NCI-H748 treated with DMSO at 0.1 percent for 48 hours (cell line): ENCODE measurements at regions not wholly inside any gene's neighbourhood (a gene's known extent, or its start where the extent isn't known, plus 50 kb on each side); places are given as distances from the start of the nearest gene placed in this dataset.

Experiments used
- DNase-seq: peaks from one replicate; lab custom pipeline; 2025; lab: John Stamatoyannopoulos, UW

DNA sequence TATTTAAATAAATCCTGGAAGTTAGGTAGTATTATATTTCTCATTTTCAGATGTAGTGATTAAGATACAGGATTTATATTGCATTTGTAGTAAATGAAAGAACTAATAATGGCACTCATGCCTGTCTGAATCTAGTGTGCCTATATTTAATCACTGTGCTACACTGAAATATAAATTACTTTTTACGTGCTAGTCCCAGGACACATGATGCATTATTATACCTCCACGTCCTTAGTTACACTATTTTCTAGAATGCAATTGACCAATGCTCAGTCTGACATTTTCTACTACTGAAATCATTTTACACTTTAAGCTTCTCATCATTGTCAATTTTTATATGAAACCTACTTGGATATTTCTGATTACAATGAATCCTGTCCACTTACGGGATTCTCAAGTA lies 80.9 kb upstream of the TMEFF2 start:
- no peak for DNase-seq

DNA sequence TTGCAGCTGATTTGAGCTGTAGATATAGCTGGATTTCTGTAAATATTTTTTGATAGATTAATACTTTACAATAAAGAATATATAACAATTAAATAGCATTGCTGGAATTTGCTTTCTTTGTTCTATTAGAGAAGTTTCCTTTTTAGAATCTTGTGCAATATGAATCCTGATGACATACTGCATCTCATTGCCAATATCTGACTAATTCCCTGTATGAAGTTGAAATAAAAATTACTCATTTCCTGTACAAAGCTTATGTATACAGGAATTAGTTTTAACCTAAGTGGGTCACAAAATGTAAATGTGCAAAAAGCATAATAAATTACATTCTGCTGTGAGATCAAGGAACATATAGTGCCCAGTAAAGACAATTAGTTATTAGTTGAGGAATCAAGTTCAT lies 72.8 kb upstream of the TMEFF2 start:
- DNase-seq, result no peak

DNA sequence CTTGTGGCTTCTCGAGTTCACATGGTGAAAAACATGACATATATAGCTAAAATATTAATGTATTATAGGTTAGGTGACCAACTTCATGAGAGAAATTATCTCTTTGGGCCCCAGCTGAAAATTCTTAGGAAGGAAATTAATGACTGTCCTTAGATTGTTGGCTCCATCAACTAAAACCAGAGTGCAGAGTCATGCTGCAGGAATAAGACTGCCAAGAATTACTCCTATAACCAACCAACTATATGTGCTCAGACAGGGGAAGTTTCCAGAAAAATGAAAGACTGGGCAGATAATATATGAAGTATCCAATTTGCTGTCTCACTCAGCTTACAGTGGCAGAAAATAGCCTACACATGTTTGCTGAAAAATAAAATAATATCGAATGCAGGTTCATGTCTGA lies 71.0 kb upstream of the TMEFF2 start:
- no peak for DNase-seq

DNA sequence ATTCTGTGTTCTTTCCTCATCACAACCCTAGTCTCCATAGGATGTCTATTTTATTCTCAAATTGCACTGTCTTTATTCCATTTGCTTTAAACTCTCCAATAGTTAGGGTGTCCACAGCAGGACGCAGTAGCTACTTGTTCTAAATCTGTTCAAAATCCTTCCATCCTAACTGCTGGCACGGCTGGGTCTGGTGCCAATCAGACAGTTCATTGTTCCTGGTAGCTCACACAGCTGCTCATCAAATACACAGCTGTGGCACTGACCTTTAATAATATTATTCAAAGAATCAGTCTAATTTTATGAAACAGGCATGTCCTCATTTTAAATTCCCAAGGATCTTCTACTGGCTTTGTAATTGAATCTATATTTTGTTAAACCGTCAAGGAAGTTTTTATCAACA lies 59.7 kb upstream of the TMEFF2 start:
- DNase-seq, result no peak

DNA sequence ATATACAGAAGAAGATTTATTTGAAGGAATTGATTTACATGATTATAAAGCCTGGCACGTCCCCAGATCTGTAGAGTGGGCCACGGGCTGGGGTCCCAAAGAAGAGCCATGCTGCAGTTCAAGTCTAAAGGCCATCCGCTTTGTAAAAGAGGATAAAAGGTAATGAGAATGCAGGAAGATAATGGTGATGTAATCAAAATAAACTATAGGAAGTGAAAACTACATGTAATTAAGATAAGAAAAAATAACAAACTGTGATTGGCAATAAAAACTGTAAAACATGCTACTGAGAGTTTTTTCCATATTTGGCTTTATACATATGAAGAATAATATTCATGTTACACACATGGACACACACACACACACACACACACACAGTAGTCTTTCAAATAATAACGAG lies 59.0 kb upstream of the TMEFF2 start:
- DNase-seq, result no peak

DNA sequence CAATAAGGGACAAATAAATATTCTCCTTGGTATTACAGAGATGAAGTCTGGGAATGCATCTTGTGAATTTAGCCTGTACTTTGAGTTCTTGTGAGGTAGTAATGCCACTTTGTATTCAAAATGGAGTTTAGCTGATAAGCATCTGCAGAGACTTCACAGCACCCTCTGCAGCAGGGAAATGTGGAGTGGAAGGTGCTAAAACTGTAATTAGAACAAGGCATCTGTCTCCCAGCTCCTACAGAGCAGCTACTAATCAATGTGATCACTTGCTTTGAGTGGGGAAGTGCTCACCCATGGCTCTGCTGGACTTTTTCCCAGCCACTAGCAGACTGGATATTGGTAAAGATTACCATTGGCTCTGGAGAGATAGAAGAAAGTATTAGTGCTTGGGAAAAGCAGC lies 56.2 kb upstream of the TMEFF2 start:
- no peak for DNase-seq

DNA sequence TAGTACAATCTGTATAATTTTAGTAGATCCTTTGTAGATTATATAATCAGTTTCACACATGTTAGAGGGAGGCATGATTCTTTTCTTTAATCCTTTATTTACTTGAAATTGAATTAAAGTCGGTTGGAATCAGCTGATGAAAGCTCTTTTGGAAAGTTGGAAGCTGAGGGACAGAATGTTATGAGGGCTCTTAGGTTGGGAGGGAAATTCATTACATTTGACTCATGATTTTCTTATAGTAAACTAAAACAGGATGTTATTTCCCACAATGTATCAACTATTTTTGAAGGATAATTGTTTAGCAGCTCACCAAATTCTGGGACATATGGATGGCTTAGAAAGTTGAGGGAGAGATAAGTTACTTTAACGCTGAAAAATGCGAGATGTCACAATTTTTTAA lies 52.7 kb upstream of the TMEFF2 start:
- DNase-seq, result no peak

DNA sequence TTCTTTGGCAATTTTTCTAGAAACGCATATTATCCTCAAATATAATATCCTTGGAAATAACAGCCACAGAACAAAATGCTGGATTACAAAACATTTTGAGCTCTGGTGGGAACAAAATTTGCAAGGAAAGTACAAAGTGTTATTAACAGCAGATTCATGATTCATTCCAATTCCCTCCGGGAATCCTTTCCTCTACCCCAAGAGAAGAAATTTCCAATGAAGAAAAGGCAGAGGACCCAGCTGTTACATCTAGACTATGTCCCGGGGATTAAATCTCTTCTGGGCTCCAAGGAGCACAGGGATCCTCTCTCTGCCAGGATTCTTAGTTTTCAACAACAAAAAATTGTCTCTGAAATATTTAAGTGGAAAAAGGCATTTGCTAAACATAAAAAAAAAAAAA lies 51.6 kb upstream of the TMEFF2 start:
- DNase-seq, result no peak

DNA sequence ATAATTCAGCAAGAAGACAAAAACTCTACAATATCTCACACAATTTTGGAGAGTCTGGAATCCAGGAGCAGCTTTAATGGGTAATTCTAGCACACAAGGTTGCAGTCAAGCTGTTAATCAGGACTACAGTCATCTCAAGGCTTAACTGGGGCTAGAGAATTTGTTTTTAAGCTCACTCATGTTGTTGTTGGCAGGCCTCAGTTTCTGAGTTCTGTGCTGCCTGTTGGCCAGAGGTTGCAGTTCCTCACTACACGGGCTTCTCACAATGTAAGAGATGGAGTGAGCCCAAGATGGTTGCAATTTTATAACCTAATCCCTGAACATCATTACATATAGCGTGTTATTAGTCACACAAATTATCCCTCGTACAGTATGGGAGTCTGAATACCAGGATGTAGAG lies 50.6 kb upstream of the TMEFF2 start:
- DNase-seq, result no peak
